ENCODE measurements at regions not wholly inside any gene's neighbourhood (a gene's known extent, or its start where the extent isn't known, plus 50 kb on each side); places are given as distances from the start of the nearest gene placed in this dataset.
"Not testable (repeated sequence)": the region's sequence is repeated elsewhere in the genome, so short reads cannot be mapped to it uniquely, and the experiment has no call there.

GRCh38 chr5:103706939-103707682 is 144.5 kb upstream of the NUDT12 start:
- no peak overlapping the region for H3K4me3 Mint-ChIP-seq
- H3K27me3 Mint-ChIP-seq, result no peaks in the 10 kb centered on the region
- no peaks in the 10 kb centered on the region for H3K4me1 ChIP-seq (ENCODE audit: insufficient read depth, low read length)
- H3K36me3 ChIP-seq (ENCODE audit: insufficient read depth, low read length), result no peaks in the 10 kb centered on the region
- no peak overlapping the region for H3K27ac ChIP-seq (ENCODE audit: low read depth, low read length)
- H3K9me3 ChIP-seq (ENCODE audit: low read length), result no peaks in the 10 kb centered on the region
- ChIA-PET POLR2A (no interaction called here), CTCF (no interaction called here)
- no peak overlapping the region for H3K27ac Mint-ChIP-seq
- no peaks in the 10 kb centered on the region for H3K36me3 Mint-ChIP-seq
- no peak overlapping the region for H3K4me3 ChIP-seq (ENCODE audit: low read length)
- no peaks in the 10 kb centered on the region for H3K4me1 Mint-ChIP-seq
- DNase-seq, result no peak
- no peaks in the 10 kb centered on the region for H3K27me3 ChIP-seq (ENCODE audit: insufficient read depth, low read length, poor library complexity, severe bottlenecking)
- peaks cover 0 to 12% (median 5%) of the 10 kb centered on the region in 5 donors for H3K9me3 Mint-ChIP-seq

- Mint-ChIP-seq H3K36me3 (no peaks in the 10 kb centered on the region), H3K9me3 (peaks cover 0 to 7% (median 2%) of the 10 kb centered on the region in 5 donors), H3K4me1 (no peaks in the 10 kb centered on the region), H3K27me3 (no peaks in the 10 kb centered on the region), H3K4me3 (no peak overlapping the region), H3K27ac (no peak overlapping the region)
- ChIA-PET CTCF (no interaction called here), POLR2A (no interaction called here)
- Histone ChIP-seq H3K9me3 (ENCODE audit: low read length) (no peaks in the 10 kb centered on the region), H3K36me3 (ENCODE audit: insufficient read depth, low read length) (no peaks in the 10 kb centered on the region), H3K27ac (ENCODE audit: low read depth, low read length) (no peak overlapping the region), H3K4me3 (ENCODE audit: low read length) (no peak overlapping the region), H3K4me1 (ENCODE audit: insufficient read depth, low read length) (no peaks in the 10 kb centered on the region), H3K27me3 (ENCODE audit: insufficient read depth, low read length, poor library complexity, severe bottlenecking) (no peaks in the 10 kb centered on the region)
- DNase-seq, result no peak
Measured at GRCh38 chr5:103703617-103704016, 141.0 kb upstream of the NUDT12 start.

GRCh38 chr5:103693517-103693916 is 130.9 kb upstream of the NUDT12 start:
- no peaks in the 10 kb centered on the region for H3K9me3 ChIP-seq (ENCODE audit: low read length)
- H3K27me3 Mint-ChIP-seq, result no peaks in the 10 kb centered on the region
- POLR2A ChIA-PET, result no interaction called here

GRCh38 chr5:103690676-103691075 is 128.1 kb upstream of the NUDT12 start:
- no peak overlapping the region for H3K27ac Mint-ChIP-seq
- no peaks in the 10 kb centered on the region for H3K4me1 ChIP-seq (ENCODE audit: insufficient read depth, low read length)
- H3K4me3 ChIP-seq (ENCODE audit: low read length), result no peak overlapping the region
- no peaks in the 10 kb centered on the region for H3K9me3 ChIP-seq (ENCODE audit: low read length)
- H3K27me3 Mint-ChIP-seq, result no peaks in the 10 kb centered on the region
- no peaks in the 10 kb centered on the region for H3K36me3 ChIP-seq (ENCODE audit: insufficient read depth, low read length)
- DNase-seq, result no peak
- H3K36me3 Mint-ChIP-seq, result no peaks in the 10 kb centered on the region
- CTCF ChIA-PET, result no interaction called here
- H3K27ac ChIP-seq (ENCODE audit: low read depth, low read length), result no peak overlapping the region
- POLR2A ChIA-PET, result no interaction called here
- no peaks in the 10 kb centered on the region for H3K4me1 Mint-ChIP-seq
- H3K9me3 Mint-ChIP-seq, result peaks cover 0 to 5% (median 0%) of the 10 kb centered on the region in 5 donors
- H3K4me3 Mint-ChIP-seq, result no peak overlapping the region
- no peaks in the 10 kb centered on the region for H3K27me3 ChIP-seq (ENCODE audit: insufficient read depth, low read length, poor library complexity, severe bottlenecking)

More at GRCh38 chr5:103693517-103693916, 130.9 kb upstream of the NUDT12 start:
- no peak overlapping the region for H3K4me3 Mint-ChIP-seq
- H3K4me1 Mint-ChIP-seq, result no peaks in the 10 kb centered on the region
- CTCF ChIA-PET, result no interaction called here
- H3K4me1 ChIP-seq (ENCODE audit: insufficient read depth, low read length), result no peaks in the 10 kb centered on the region
- no peak for DNase-seq
- H3K36me3 ChIP-seq (ENCODE audit: insufficient read depth, low read length), result no peaks in the 10 kb centered on the region
- H3K4me3 ChIP-seq (ENCODE audit: low read length), result no peak overlapping the region
- H3K9me3 Mint-ChIP-seq, result peaks cover 0 to 2% (median 0%) of the 10 kb centered on the region in 5 donors
- H3K27me3 ChIP-seq (ENCODE audit: insufficient read depth, low read length, poor library complexity, severe bottlenecking), result no peaks in the 10 kb centered on the region
- H3K27ac Mint-ChIP-seq, result no peak overlapping the region
- no peaks in the 10 kb centered on the region for H3K36me3 Mint-ChIP-seq
- no peak overlapping the region for H3K27ac ChIP-seq (ENCODE audit: low read depth, low read length)

- Histone ChIP-seq H3K4me3 (ENCODE audit: low read length) (no peak overlapping the region), H3K36me3 (ENCODE audit: insufficient read depth, low read length) (no peaks in the 10 kb centered on the region), H3K4me1 (ENCODE audit: insufficient read depth, low read length) (no peaks in the 10 kb centered on the region), H3K27me3 (ENCODE audit: insufficient read depth, low read length, poor library complexity, severe bottlenecking) (no peaks in the 10 kb centered on the region), H3K9me3 (ENCODE audit: low read length) (no peaks in the 10 kb centered on the region), H3K27ac (ENCODE audit: low read depth, low read length) (no peak overlapping the region)
- ChIA-PET CTCF (no interaction called here), POLR2A (no interaction called here)
- no peaks in the 10 kb centered on the region for H3K27me3 Mint-ChIP-seq
- no peaks in the 10 kb centered on the region for H3K36me3 Mint-ChIP-seq
- DNase-seq, result no peak
- no peak overlapping the region for H3K4me3 Mint-ChIP-seq
- H3K9me3 Mint-ChIP-seq, result peaks cover 0 to 5% (median 2%) of the 10 kb centered on the region in 5 donors
- H3K4me1 Mint-ChIP-seq, result no peaks in the 10 kb centered on the region
- H3K27ac Mint-ChIP-seq, result no peak overlapping the region
Measured at GRCh38 chr5:103679873-103680272, 117.3 kb upstream of the NUDT12 start.

- H3K4me1 ChIP-seq (ENCODE audit: insufficient read depth, low read length); H3K4me1 Mint-ChIP-seq; H3K9me3 Mint-ChIP-seq; H3K9me3 ChIP-seq (ENCODE audit: low read length); H3K4me3 ChIP-seq (ENCODE audit: low read length); H3K27me3 Mint-ChIP-seq; H3K27ac Mint-ChIP-seq; H3K36me3 Mint-ChIP-seq; H3K4me3 Mint-ChIP-seq; CTCF ChIA-PET; POLR2A ChIA-PET; H3K27ac ChIP-seq (ENCODE audit: low read depth, low read length); H3K27me3 ChIP-seq (ENCODE audit: insufficient read depth, low read length, poor library complexity, severe bottlenecking); DNase-seq; H3K36me3 ChIP-seq (ENCODE audit: insufficient read depth, low read length): not testable (repeated sequence)
Measured at GRCh38 chr5:103676198-103676597, 113.6 kb upstream of the NUDT12 start.

- Mint-ChIP-seq H3K36me3 (no peaks in the 10 kb centered on the region), H3K9me3 (peaks cover 0 to 4% (median 2%) of the 10 kb centered on the region in 5 donors), H3K4me1 (no peaks in the 10 kb centered on the region), H3K4me3 (no peak overlapping the region), H3K27me3 (no peaks in the 10 kb centered on the region), H3K27ac (no peak overlapping the region)
- ChIA-PET POLR2A (no interaction called here), CTCF (no interaction called here)
- Histone ChIP-seq H3K9me3 (ENCODE audit: low read length) (no peaks in the 10 kb centered on the region), H3K27ac (ENCODE audit: low read depth, low read length) (no peak overlapping the region), H3K27me3 (ENCODE audit: insufficient read depth, low read length, poor library complexity, severe bottlenecking) (no peaks in the 10 kb centered on the region), H3K4me3 (ENCODE audit: low read length) (no peak overlapping the region), H3K4me1 (ENCODE audit: insufficient read depth, low read length) (no peaks in the 10 kb centered on the region), H3K36me3 (ENCODE audit: insufficient read depth, low read length) (no peaks in the 10 kb centered on the region)
- no peak for DNase-seq
Measured at GRCh38 chr5:103674739-103675138, 112.2 kb upstream of the NUDT12 start.

GRCh38 chr5:103674251-103674650 is 111.7 kb upstream of the NUDT12 start:
- H3K4me3 ChIP-seq (ENCODE audit: low read length), result no peak overlapping the region
- no peaks in the 10 kb centered on the region for H3K4me1 ChIP-seq (ENCODE audit: insufficient read depth, low read length)
- H3K4me1 Mint-ChIP-seq, result no peaks in the 10 kb centered on the region
- no peaks in the 10 kb centered on the region for H3K27me3 ChIP-seq (ENCODE audit: insufficient read depth, low read length, poor library complexity, severe bottlenecking)
- H3K36me3 ChIP-seq (ENCODE audit: insufficient read depth, low read length), result no peaks in the 10 kb centered on the region
- peaks cover 0 to 4% (median 3%) of the 10 kb centered on the region in 5 donors for H3K9me3 Mint-ChIP-seq
- POLR2A ChIA-PET, result no interaction called here
- no peak for DNase-seq
- H3K9me3 ChIP-seq (ENCODE audit: low read length), result no peaks in the 10 kb centered on the region
- H3K27me3 Mint-ChIP-seq, result no peaks in the 10 kb centered on the region
- H3K36me3 Mint-ChIP-seq, result no peaks in the 10 kb centered on the region
- CTCF ChIA-PET, result no interaction called here
- H3K27ac Mint-ChIP-seq, result no peak overlapping the region
- no peak overlapping the region for H3K4me3 Mint-ChIP-seq
- H3K27ac ChIP-seq (ENCODE audit: low read depth, low read length), result no peak overlapping the region

GRCh38 chr5:103669615-103670014 is 107.0 kb upstream of the NUDT12 start:
- Histone ChIP-seq H3K9me3 (ENCODE audit: low read length) (no peaks in the 10 kb centered on the region), H3K4me1 (ENCODE audit: insufficient read depth, low read length) (no peaks in the 10 kb centered on the region), H3K27ac (ENCODE audit: low read depth, low read length) (no peak overlapping the region), H3K27me3 (ENCODE audit: insufficient read depth, low read length, poor library complexity, severe bottlenecking) (no peaks in the 10 kb centered on the region), H3K4me3 (ENCODE audit: low read length) (no peak overlapping the region), H3K36me3 (ENCODE audit: insufficient read depth, low read length) (no peaks in the 10 kb centered on the region)
- no peak overlapping the region for H3K4me3 Mint-ChIP-seq
- no peaks in the 10 kb centered on the region for H3K4me1 Mint-ChIP-seq
- H3K27me3 Mint-ChIP-seq, result no peaks in the 10 kb centered on the region
- POLR2A ChIA-PET, result no interaction called here
- no peaks in the 10 kb centered on the region for H3K36me3 Mint-ChIP-seq
- H3K27ac Mint-ChIP-seq, result no peak overlapping the region
- DNase-seq, result no peak
- CTCF ChIA-PET, result no interaction called here
- peaks cover 0 to 10% (median 4%) of the 10 kb centered on the region in 5 donors for H3K9me3 Mint-ChIP-seq

All from CD8-positive, alpha-beta memory T cell (primary cell).